GM19397 (cell line): ENCODE measurements at regions not wholly inside any gene's neighbourhood (a gene's known extent, or its start where the extent isn't known, plus 50 kb on each side); places are given as distances from the start of the nearest gene placed in this dataset.

ENCODE experiments used
- ATAC-seq: cut with Tn5 transposase; IDR thresholded peaks from one replicate; pipeline ENCODE4 v1.9.1; 2021; ENCODE audit warnings: mild to moderate bottlenecking, moderate library complexity; ENCODE audit not compliant: unreplicated experiment

GRCh38 chr7:115153176-115153575, 231.3 kb downstream of the MDFIC start:
- ATAC-seq, result no peak

- ATAC-seq, result no peak
These were observed 224.3 kb downstream of the MDFIC start for GRCh38 chr7:115146148-115146547.

- ATAC-seq, result no peak
These were observed 223.6 kb downstream of the MDFIC start for GRCh38 chr7:115145512-115145911.

GRCh38 chr7:115137816-115138215, 215.9 kb downstream of the MDFIC start:
- ATAC-seq, result no peak

- no peak for ATAC-seq
These were observed 215.0 kb downstream of the MDFIC start for GRCh38 chr7:115136796-115137443.

GRCh38 chr7:115135769-115136410, 214.0 kb downstream of the MDFIC start:
- ATAC-seq, result no peak

- ATAC-seq, result no peak
These were observed 213.3 kb downstream of the MDFIC start for GRCh38 chr7:115135146-115135545.

GRCh38 chr7:115133248-115133647, 211.4 kb downstream of the MDFIC start:
- no peak for ATAC-seq

- no peak for ATAC-seq
These were observed 210.2 kb downstream of the MDFIC start for GRCh38 chr7:115132096-115132495.

GRCh38 chr7:115128154-115128553, 206.3 kb downstream of the MDFIC start:
- no peak for ATAC-seq

GRCh38 chr7:115127399-115128021, 205.6 kb downstream of the MDFIC start:
- no peak for ATAC-seq

GRCh38 chr7:115125750-115126149, 203.9 kb downstream of the MDFIC start:
- no peak for ATAC-seq

GRCh38 chr7:115125312-115125711, 203.4 kb downstream of the MDFIC start:
- ATAC-seq, result no peak

GRCh38 chr7:115124409-115124939, 202.6 kb downstream of the MDFIC start:
- ATAC-seq, result no peak

- ATAC-seq, result no peak
These were observed 201.5 kb downstream of the MDFIC start for GRCh38 chr7:115123441-115123840.

GRCh38 chr7:115122388-115122787, 200.5 kb downstream of the MDFIC start:
- ATAC-seq, result no peak

GRCh38 chr7:115117748-115118147, 195.9 kb downstream of the MDFIC start:
- no peak for ATAC-seq

GRCh38 chr7:115116773-115117715, 195.2 kb downstream of the MDFIC start:
- no peak for ATAC-seq

GRCh38 chr7:115113776-115114175, 191.9 kb downstream of the MDFIC start:
- no peak for ATAC-seq

GRCh38 chr7:115113131-115113530, 191.2 kb downstream of the MDFIC start:
- no peak for ATAC-seq

- ATAC-seq, result no peak
These were observed 188.6 kb downstream of the MDFIC start for GRCh38 chr7:115110523-115110922.
